OCI-LY7 (cell line): ENCODE measurements at regions not wholly inside any gene's neighbourhood (a gene's known extent, or its start where the extent isn't known, plus 50 kb on each side); places are given as distances from the start of the nearest gene placed in this dataset.

ENCODE experiments used
- BruUV-seq: library from RNA; stranded (reverse); fragments of 400-500 nt; replicated peaks from 2 replicates; lab custom pipeline; 2021; lab: Mats Ljungman, UMichigan
- CTCF ChIA-PET: fragments of 300-600 bp; sonication (Branson Sonifier 250); formaldehyde crosslinking; loops from one replicate; lab custom pipeline; 2022; ENCODE audit warnings: antibody characterized with exemption; ENCODE audit not compliant: unreplicated experiment; lab: Charles Lee
- POLR2A ChIA-PET: fragments of 300-600 bp; sonication (Branson Sonifier 250); formaldehyde crosslinking; loops from one replicate; lab custom pipeline; 2022; ENCODE audit warnings: antibody characterized with exemption; lab: Charles Lee
- DNase-seq: peaks from one replicate; pipeline ENCODE4 v3.0.0-alpha.2; 2015; ENCODE audit warnings: low spot score
- H2AFZ ChIP-seq: fragments of 200-600 bp; sonication (generic), shearing (Covaris generic); 2 replicates; pipeline ENCODE4 v1.6.1; 2014; ENCODE audit warnings: mild to moderate bottlenecking, antibody characterized with exemption, low read length, moderate library complexity
- H3K27ac ChIP-seq: fragments of 200-600 bp; sonication (generic); 2 replicates; pipeline ENCODE4 v1.5.1; 2014; ENCODE audit warnings: mixed run types, low read depth, mild to moderate bottlenecking, moderate library complexity, low read length, inconsistent platforms; ENCODE audit not compliant: poor library complexity, severe bottlenecking
- H3K36me3 ChIP-seq: fragments of 200-600 bp; sonication (generic); 2 replicates; pipeline ENCODE4 v1.6.1; 2014; ENCODE audit warnings: mild to moderate bottlenecking, antibody characterized with exemption, low read length, moderate library complexity, mixed read lengths; ENCODE audit not compliant: insufficient read depth
- H3K4me1 ChIP-seq: fragments of 200-600 bp; sonication (generic); 2 replicates; pipeline ENCODE4 v1.5.1; 2014; ENCODE audit warnings: mild to moderate bottlenecking, low read length; ENCODE audit not compliant: insufficient read depth, poor library complexity, severe bottlenecking
- H3K4me2 ChIP-seq: fragments of 200-600 bp; sonication (generic); 2 replicates; pipeline ENCODE4 v1.6.1; 2014; ENCODE audit warnings: mild to moderate bottlenecking, low read length
- H3K4me3 ChIP-seq: fragments of 200-600 bp; sonication (generic); 2 replicates; pipeline ENCODE4 v1.5.1; 2014; ENCODE audit warnings: mild to moderate bottlenecking, low read depth, low read length; ENCODE audit not compliant: poor library complexity, severe bottlenecking
- H3K79me2 ChIP-seq: fragments of 200-600 bp; sonication (generic); 2 replicates; pipeline ENCODE4 v1.6.1; 2016; ENCODE audit warnings: low read depth, mild to moderate bottlenecking, low read length, moderate library complexity, mixed read lengths; ENCODE audit not compliant: insufficient read depth
- H3K9me2 ChIP-seq: fragments of 200-600 bp; sonication (generic); 2 replicates; pipeline ENCODE4 v1.6.1; 2016; ENCODE audit warnings: mild to moderate bottlenecking, low read length, mixed read lengths; ENCODE audit not compliant: insufficient read depth
- H3K9me3 ChIP-seq: fragments of 200-600 bp; sonication (generic); 2 replicates; pipeline ENCODE4 v1.6.1; 2014; ENCODE audit warnings: mild to moderate bottlenecking, mixed run types, low read length, mixed read lengths
- H4K20me1 ChIP-seq: fragments of 200-600 bp; sonication (generic); 2 replicates; pipeline ENCODE4 v1.6.1; 2014; ENCODE audit warnings: mild to moderate bottlenecking, antibody characterized with exemption, low read length, moderate library complexity, mixed read lengths; ENCODE audit not compliant: insufficient read depth
- CTCF ChIP-seq: fragments of 200-600 bp; sonication (generic); conservative IDR thresholded peaks from 2 replicates; pipeline ENCODE4 v1.5.1; 2014; ENCODE audit warnings: mild to moderate bottlenecking, antibody characterized with exemption, low read length, moderate library complexity, mixed read lengths
- EZH2phosphoT487 ChIP-seq: fragments of 200-600 bp; sonication (generic); IDR thresholded peaks from 2 replicates; pipeline ENCODE4 v1.6.1; 2018; ENCODE audit warnings: low read depth, borderline replicate concordance, mild to moderate bottlenecking, mixed run types, antibody characterized with exemption, low read length, moderate library complexity, mixed read lengths
- intact Hi-C: fragments of 100-400 bp; cut with micrococcal nuclease; formaldehyde crosslinking; loops from one replicate; pipeline ENCODE4 v1.10.0; 2022; ENCODE audit not compliant: unreplicated experiment

GRCh38 chr3:95148107-95148506, 1085.2 kb downstream of the NSUN3 start:
- Histone ChIP-seq H3K36me3 (no peaks in the 10 kb centered on the region), H3K9me3 (no peaks in the 10 kb centered on the region), H2AFZ (no peak overlapping the region), H4K20me1 (no peaks in the 10 kb centered on the region), H3K79me2 (no peaks in the 10 kb centered on the region), H3K4me3 (no peak overlapping the region), H3K4me2 (no peak overlapping the region), H3K4me1 (no peaks in the 10 kb centered on the region), H3K27ac (no peak overlapping the region), H3K9me2 (no peaks in the 10 kb centered on the region)
- POLR2A ChIA-PET, result no interaction called here
- TF ChIP-seq EZH2phosphoT487, result no peak
- no peak for TF ChIP-seq CTCF
- CTCF ChIA-PET, result no interaction called here
- no peak for DNase-seq
- intact Hi-C loops, result loop anchor here (10.0 kb wide), 1 partner anchor 57 kb away; no protein-coding TSS in a partner anchor
- BruUV-seq, result no TSS peak

DNA sequence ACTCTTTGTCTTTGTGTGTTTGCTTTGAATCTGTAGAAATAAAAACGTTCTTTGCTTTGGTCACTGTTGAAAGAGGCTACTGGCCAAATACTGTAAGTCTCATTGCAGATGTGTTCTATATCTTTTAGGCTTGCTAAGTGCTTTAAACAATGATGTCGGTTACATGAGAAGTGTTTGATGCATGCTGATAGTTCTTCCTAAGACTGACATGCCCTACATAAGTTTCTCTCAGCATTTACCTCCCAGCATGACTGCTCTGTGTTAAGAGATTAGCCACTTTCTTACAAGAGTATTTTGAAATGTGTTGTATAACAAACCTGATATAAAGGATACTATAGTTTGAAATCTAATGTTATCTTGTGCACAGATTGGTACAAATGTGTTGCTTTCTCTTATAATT, 1088.7 kb downstream of the NSUN3 start:
- ChIA-PET POLR2A (no interaction called here), CTCF (no interaction called here)
- H3K4me3 ChIP-seq, result no peak overlapping the region
- no peak for DNase-seq
- no TSS peak for BruUV-seq
- no peaks in the 10 kb centered on the region for H3K4me1 ChIP-seq
- H3K36me3 ChIP-seq, result no peaks in the 10 kb centered on the region
- H3K9me3 ChIP-seq, result no peaks in the 10 kb centered on the region
- TF ChIP-seq EZH2phosphoT487 (no peak), CTCF (no peak)
- H2AFZ ChIP-seq, result no peak overlapping the region
- intact Hi-C loops, result no loop called here
- no peak overlapping the region for H3K4me2 ChIP-seq
- no peaks in the 10 kb centered on the region for H3K79me2 ChIP-seq
- no peak overlapping the region for H3K27ac ChIP-seq
- H3K9me2 ChIP-seq, result no peaks in the 10 kb centered on the region
- H4K20me1 ChIP-seq, result no peaks in the 10 kb centered on the region

- Histone ChIP-seq H3K4me1 (no peaks in the 10 kb centered on the region), H3K9me3 (no peaks in the 10 kb centered on the region), H3K36me3 (no peaks in the 10 kb centered on the region), H3K4me3 (no peak overlapping the region), H4K20me1 (no peaks in the 10 kb centered on the region), H3K27ac (no peak overlapping the region), H2AFZ (no peak overlapping the region), H3K4me2 (no peak overlapping the region), H3K79me2 (no peaks in the 10 kb centered on the region), H3K9me2 (no peaks in the 10 kb centered on the region)
- ChIA-PET CTCF (no interaction called here), POLR2A (interaction anchor here (0.6 kb wide), 1 partner anchor 1114 kb away, joined by 3 read pairs; no protein-coding TSS in a partner anchor)
- BruUV-seq, result no TSS peak
- no peak for DNase-seq
- TF ChIP-seq CTCF (no peak), EZH2phosphoT487 (no peak)
- intact Hi-C loops, result no loop called here
These were observed 1091.9 kb downstream of the NSUN3 start for GRCh38 chr3:95154766-95155165.
